K562 (cell line): ENCODE measurements at regions not wholly inside any gene's neighbourhood (a gene's known extent, or its start where the extent isn't known, plus 50 kb on each side); places are given as distances from the start of the nearest gene placed in this dataset.

Experiments
- ATAC-seq: fragments of 200-7000 bp; cut with Tn5 transposase; 3 replicates; pipeline ENCODE4 v1.9.1; 2020; ENCODE audit warnings: moderate library complexity
- BruUV-seq: library from RNA; stranded (reverse); fragments of 400-500 nt; replicated peaks from 2 replicates; lab custom pipeline; 2021; lab: Mats Ljungman, UMichigan
- CTCF ChIA-PET: fragments of 300-600 bp; formaldehyde crosslinking; extraction: SDS; loops from one replicate; lab custom pipeline; 2021; ENCODE audit warnings: low intra/inter-chr PET ratio; lab: Yijun Ruan, JAX
- POLR2A ChIA-PET: fragments of 300-600, 350-650 bp; sonication (Branson Sonifier 250); formaldehyde crosslinking; extraction: SDS; loops from one replicate; lab custom pipeline; 2021; ENCODE audit warnings: antibody characterized with exemption, inconsistent platforms; lab: Yijun Ruan, JAX
- DNase-seq, 4 experiments: peaks; one replicate each; pipeline versions ENCODE4 v3.0.0 to v3.0.0-alpha.2; 2011 to 2018; ENCODE audit warnings: low spot score in 3 of 4, mixed read lengths in 3 of 4; ENCODE audit errors: extremely low read depth in 1 of 4
- FAIRE-seq: peaks from 2 replicates; lab custom pipeline; 2011; peaks lifted over from hg19 to GRCh38; lab: Jason Lieb, UNC
- H2AFZ ChIP-seq: 2 replicates; pipeline ENCODE4 v1.6.0; 2011; ENCODE audit warnings: low read depth, low read length, control low read depth, inconsistent platforms
- H3K27ac ChIP-seq: fragments of 200-600 bp; 3 replicates; pipeline ENCODE4 v1.8.0; 2011; ENCODE audit warnings: low read depth, mild to moderate bottlenecking, control low read depth, inconsistent platforms, low read length, moderate library complexity, mixed read lengths; ENCODE audit errors: extremely low read depth
- H3K27me3 ChIP-seq, 2 experiments: fragments of 300-600 bp in 1 of 2; 2 replicates in 1 of 2; 3 replicates in 1 of 2; pipeline versions ENCODE4 v1.6.0 to v1.8.0; 2011; ENCODE audit warnings: inconsistent platforms in 2 of 2, low read length in 2 of 2, mild to moderate bottlenecking in 1 of 2, mixed read lengths in 1 of 2, moderate library complexity in 1 of 2; ENCODE audit not compliant: control insufficient read depth in 2 of 2, insufficient read depth in 2 of 2
- H3K36me3 ChIP-seq: fragments of 300-600 bp; 3 replicates; pipeline ENCODE4 v1.8.0; 2011; ENCODE audit warnings: mild to moderate bottlenecking, low read length, inconsistent platforms; ENCODE audit not compliant: control insufficient read depth, insufficient read depth
- H3K4me1 ChIP-seq, 2 experiments: fragments of 200-600 bp in 1 of 2; replicated peaks in 1 of 2; 2 replicates in 1 of 2; 3 replicates in 1 of 2; pipeline versions ENCODE4 v1.5.1 to v1.8.0; 2011; ENCODE audit warnings: inconsistent platforms in 2 of 2, low read length in 2 of 2, mild to moderate bottlenecking in 1 of 2, mixed read lengths in 1 of 2, moderate library complexity in 1 of 2; ENCODE audit not compliant: control insufficient read depth in 2 of 2, insufficient read depth in 2 of 2
- H3K4me2 ChIP-seq: 2 replicates; pipeline ENCODE4 v1.6.1; 2011; ENCODE audit warnings: low read length, control low read depth, inconsistent platforms, mixed read lengths; ENCODE audit not compliant: insufficient read depth
- H3K4me3 ChIP-seq: fragments of 200-600 bp; sonication (generic), shearing (Covaris generic); 2 replicates; pipeline ENCODE4 v1.5.1; 2016; ENCODE audit warnings: control low read depth, inconsistent platforms
- H3K79me2 ChIP-seq: fragments of 200-600 bp; 3 replicates; pipeline ENCODE4 v1.8.0; 2011; ENCODE audit warnings: low read length, inconsistent platforms; ENCODE audit not compliant: control insufficient read depth, insufficient read depth
- H3K9ac ChIP-seq, 2 experiments: 2 replicates each; pipeline versions ENCODE4 v1.6.0 to v1.6.1; 2011; ENCODE audit warnings: low read depth in 2 of 2, low read length in 2 of 2, control low read depth in 1 of 2, inconsistent platforms in 1 of 2, mild to moderate bottlenecking in 1 of 2, mixed read lengths in 1 of 2; ENCODE audit not compliant: insufficient read depth in 1 of 2
- H3K9me1 ChIP-seq: one replicate; pipeline ENCODE4 v1.6.0; 2011; ENCODE audit warnings: inconsistent platforms, mild to moderate bottlenecking, low read length, moderate library complexity; ENCODE audit not compliant: control insufficient read depth, insufficient read depth
- H3K9me3 ChIP-seq: replicated peaks from 2 replicates; pipeline ENCODE4 v1.5.1; 2011; ENCODE audit warnings: low read depth, low read length, inconsistent platforms; ENCODE audit not compliant: control insufficient read depth, insufficient read depth
- H4K20me1 ChIP-seq: replicated peaks from 2 replicates; pipeline ENCODE4 v1.6.1; 2011; ENCODE audit warnings: low read length, inconsistent platforms, mixed read lengths; ENCODE audit not compliant: control insufficient read depth, insufficient read depth
- CTBP1 ChIP-seq: fragments of 450-650 bp; IDR thresholded peaks from 2 replicates; pipeline ENCODE4 v1.6.1; 2016; ENCODE audit warnings: borderline replicate concordance
- GTF2A2 ChIP-seq: IDR thresholded peaks from 2 replicates; pipeline ENCODE4 v1.6.1; 2016; ENCODE audit warnings: mild to moderate bottlenecking, missing genetic modification characterization, missing compliant biosample characterization
- HCFC1 ChIP-seq: IDR thresholded peaks from 2 replicates; pipeline ENCODE4 v1.6.1; 2012; ENCODE audit warnings: low read depth, low read length, improper control_type of control experiment
- HDAC2 ChIP-seq: fragments of 450-650 bp; IDR thresholded peaks from 2 replicates; pipeline ENCODE4 v1.6.1; 2016; ENCODE audit warnings: mild to moderate bottlenecking
- HNRNPH1 ChIP-seq: fragments of 200-400 bp; formaldehyde crosslinking; optimal IDR thresholded peaks from 2 replicates; pipeline ENCODE3; 2017; ENCODE audit warnings: low read depth, mild to moderate bottlenecking, low read length, moderate library complexity
- ILF3 ChIP-seq: fragments of 450-650 bp; IDR thresholded peaks from 2 replicates; pipeline ENCODE4 v1.6.1; 2018; ENCODE audit warnings: antibody characterized with exemption, mild to moderate bottlenecking, moderate library complexity, borderline replicate concordance
- KLF1 ChIP-seq: fragments of 450-650 bp; IDR thresholded peaks from 2 replicates; pipeline ENCODE4 v1.6.1; 2016; ENCODE audit warnings: missing genetic modification characterization, missing compliant biosample characterization
- LCOR ChIP-seq: sonication (generic); formaldehyde crosslinking; IDR thresholded peaks from 2 replicates; pipeline ENCODE4 v1.8.0; 2022; ENCODE audit warnings: mild to moderate bottlenecking, missing genetic modification reagents
- NCOA2 ChIP-seq, 2 experiments: fragments of 450-650 bp; IDR thresholded peaks; 2 replicates each; pipeline ENCODE4 v1.6.1; 2018; ENCODE audit warnings: mild to moderate bottlenecking in 2 of 2, moderate library complexity in 1 of 2; ENCODE audit not compliant: partially characterized antibody in 2 of 2
- NONO ChIP-seq, 2 experiments: fragments of 200-400 bp in 1 of 2; fragments of 450-650 bp in 1 of 2; formaldehyde crosslinking in 1 of 2; IDR thresholded peaks; 2 replicates each; pipeline ENCODE4 v1.6.1; 2017; ENCODE audit warnings: low read depth in 2 of 2, mild to moderate bottlenecking in 2 of 2, moderate library complexity in 2 of 2, low read length in 1 of 2
- POLR2AphosphoS5 ChIP-seq: IDR thresholded peaks from 2 replicates; pipeline ENCODE4 v1.6.1; 2011; ENCODE audit warnings: mild to moderate bottlenecking, low read depth, low read length, moderate library complexity; ENCODE audit not compliant: control insufficient read depth, insufficient read depth
- PREB ChIP-seq: sonication (generic); formaldehyde crosslinking; IDR thresholded peaks from 2 replicates; pipeline ENCODE4 v1.8.1; 2023; ENCODE audit warnings: mild to moderate bottlenecking, missing genetic modification reagents
- RAD51 ChIP-seq: fragments of 450-650 bp; IDR thresholded peaks from 2 replicates; pipeline ENCODE4 v1.7.1; 2016; ENCODE audit warnings: low read depth, mild to moderate bottlenecking, borderline replicate concordance
- STAT6 ChIP-seq: sonication (generic); formaldehyde crosslinking; IDR thresholded peaks from 2 replicates; pipeline ENCODE4 v1.8.1; 2023; ENCODE audit warnings: mild to moderate bottlenecking, missing genetic modification reagents
- TAF15 ChIP-seq: fragments of 200-400 bp; formaldehyde crosslinking; IDR thresholded peaks from 2 replicates; pipeline ENCODE4 v1.6.1; 2017; ENCODE audit warnings: mild to moderate bottlenecking, low read depth, low read length, moderate library complexity
- ZEB2 ChIP-seq: fragments of 450-650 bp; IDR thresholded peaks from 2 replicates; pipeline ENCODE4 v1.6.1; 2016
- ZNF232 ChIP-seq: sonication (generic); formaldehyde crosslinking; IDR thresholded peaks from 2 replicates; pipeline ENCODE4 v1.8.0; 2022; ENCODE audit warnings: mild to moderate bottlenecking, missing genetic modification reagents
- ZNF277 ChIP-seq: fragments of 250-450 bp; sonication (Bioruptor Pico); IDR thresholded peaks from 2 replicates; pipeline ENCODE4 v1.8.0; 2022; ENCODE audit warnings: inconsistent platforms, mild to moderate bottlenecking, moderate library complexity, borderline replicate concordance
- ZNF324 ChIP-seq: fragments of 250-450 bp; sonication (Bioruptor Pico); IDR thresholded peaks from 2 replicates; pipeline ENCODE4 v1.4.0; 2020; ENCODE audit warnings: mild to moderate bottlenecking
- ZNF507 ChIP-seq: conservative IDR thresholded peaks from 2 replicates; pipeline ENCODE4 v1.6.1; 2017; ENCODE audit warnings: missing genetic modification characterization, missing compliant biosample characterization
- WGBS: fragments of 100-300 bp; shearing (Covaris generic); methylation state at CpG from one replicate; pipeline ENCODE4 v1.1.6; 2016; ENCODE audit warnings: low coverage, mixed read lengths; ENCODE audit not compliant: insufficient coverage; ENCODE audit errors: missing lambda C conversion rate; 5-methylcytosine and 5-hydroxymethylcytosine counted together
- in situ Hi-C: fragments of 300-500 bp; cut with MboI; formaldehyde crosslinking; loops from 4 replicates; pipeline ENCODE4 v1.15.0; 2018; ENCODE audit warnings: inconsistent platforms, mixed read lengths
- intact Hi-C: fragments of 100-400 bp; cut with micrococcal nuclease; formaldehyde crosslinking; loops from 2 replicates; pipeline ENCODE4 v1.14.2; 2022

GRCh38 chr4:108385076-108385475 lies 216.3 kb upstream of the LEF1 start (continued):
- TF ChIP-seq STAT6 (CRISPR knock-in tag) (no peak), TAF15 (no peak), HNRNPH1 (no peak), POLR2AphosphoS5 (no peak)

GRCh38 chr4:108384544-108384943 lies 215.8 kb upstream of the LEF1 start:
- Histone ChIP-seq H3K4me2 (no peak overlapping the region), H3K27me3 (no peaks in the 10 kb centered on the region), H2AFZ (no peak overlapping the region), H4K20me1 (no peaks in the 10 kb centered on the region), H3K9me1 (no peaks in the 10 kb centered on the region), H3K4me1 (no peaks in the 10 kb centered on the region), H3K36me3 (no peaks in the 10 kb centered on the region), H3K79me2 (no peaks in the 10 kb centered on the region), H3K4me3 (no peak overlapping the region), H3K27ac (no peak overlapping the region), H3K9me3 (no peaks in the 10 kb centered on the region), H3K9ac (no peak overlapping the region)
- ChIA-PET POLR2A (interaction anchor here (1.0 kb wide), 1 partner anchor 366 kb away, joined by 3 read pairs; no protein-coding TSS in a partner anchor), CTCF (no interaction called here)
- in situ Hi-C loops = no loop called here
- 75% methylated on average over 1 of the region's 1 CpG for WGBS
- DNase-seq (no peak), FAIRE-seq (no peak), ATAC-seq (no peak)
- intact Hi-C loops = no loop called here
- BruUV-seq = no TSS peak
- no peak for TF ChIP-seq NCOA2 (IDR thresholded peaks at IDR 0.05; ENCODE audit: partially characterized antibody in 2 of 2)
- TF ChIP-seq ZEB2 = no peak
- no peak for TF ChIP-seq RAD51
- TF ChIP-seq NONO (IDR thresholded peaks at IDR 0.05; ENCODE audit: low read depth in 2 of 2, low read length in 1 of 2) = no peak
- TF ChIP-seq HCFC1 = no peak
- no peak for TF ChIP-seq ZNF507 (tag)
- TF ChIP-seq ZNF324 (CRISPR knock-in tag) = no peak
- no peak for TF ChIP-seq KLF1 (tag)
- TF ChIP-seq LCOR = no peak
- no peak for TF ChIP-seq ZNF232 (CRISPR knock-in tag)
- TF ChIP-seq CTBP1 = no peak
- TF ChIP-seq PREB = no peak
- TF ChIP-seq GTF2A2 (tag) = no peak
- TF ChIP-seq ZNF277 (CRISPR knock-in tag) = no peak
- TF ChIP-seq HDAC2 = no peak
- no peak for TF ChIP-seq ILF3
